ENCODE measurements at regions not wholly inside any gene's neighbourhood (a gene's known extent, or its start where the extent isn't known, plus 50 kb on each side); places are given as distances from the start of the nearest gene placed in this dataset.
A peak's percentile ranks its signal among the peaks of the same experiment; 100 is the strongest.

- TF ChIP-seq, protein P1, sequence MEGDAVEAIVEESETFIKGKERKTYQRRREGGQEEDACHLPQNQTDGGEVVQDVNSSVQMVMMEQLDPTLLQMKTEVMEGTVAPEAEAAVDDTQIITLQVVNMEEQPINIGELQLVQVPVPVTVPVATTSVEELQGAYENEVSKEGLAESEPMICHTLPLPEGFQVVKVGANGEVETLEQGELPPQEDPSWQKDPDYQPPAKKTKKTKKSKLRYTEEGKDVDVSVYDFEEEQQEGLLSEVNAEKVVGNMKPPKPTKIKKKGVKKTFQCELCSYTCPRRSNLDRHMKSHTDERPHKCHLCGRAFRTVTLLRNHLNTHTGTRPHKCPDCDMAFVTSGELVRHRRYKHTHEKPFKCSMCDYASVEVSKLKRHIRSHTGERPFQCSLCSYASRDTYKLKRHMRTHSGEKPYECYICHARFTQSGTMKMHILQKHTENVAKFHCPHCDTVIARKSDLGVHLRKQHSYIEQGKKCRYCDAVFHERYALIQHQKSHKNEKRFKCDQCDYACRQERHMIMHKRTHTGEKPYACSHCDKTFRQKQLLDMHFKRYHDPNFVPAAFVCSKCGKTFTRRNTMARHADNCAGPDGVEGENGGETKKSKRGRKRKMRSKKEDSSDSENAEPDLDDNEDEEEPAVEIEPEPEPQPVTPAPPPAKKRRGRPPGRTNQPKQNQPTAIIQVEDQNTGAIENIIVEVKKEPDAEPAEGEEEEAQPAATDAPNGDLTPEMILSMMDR (IDR thresholded peaks at IDR 0.05; ENCODE audit: insufficient read depth, low read depth, low read length, missing control alignments) = no peak
- no peak overlapping the region for H3K4me3 ChIP-seq (ENCODE audit: low read length)
- peak; percentile 30 for DNase-seq (ENCODE audit: low read depth)
These were observed 1010.6 kb downstream of the ROBO2 start for GRCh38 chr3:78050276-78051065.

DNA sequence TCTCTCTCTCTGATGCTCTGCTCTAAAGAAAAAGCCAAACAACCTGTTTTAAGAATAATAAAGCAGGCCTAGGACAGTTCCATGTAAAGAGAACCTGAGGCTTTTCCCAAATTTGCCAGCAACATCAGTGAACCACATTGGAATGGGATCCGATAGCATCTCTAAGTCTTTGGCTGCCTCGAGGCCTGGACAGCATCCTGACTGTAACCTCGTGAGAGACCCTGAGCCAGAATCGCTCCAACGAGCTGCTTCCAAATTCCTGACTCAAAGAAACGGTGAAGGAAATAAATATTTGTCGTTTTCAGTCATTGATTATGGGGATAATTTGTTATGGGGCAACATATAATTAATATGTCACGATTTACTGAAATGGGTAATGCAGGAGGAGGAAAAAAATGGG is 1012.8 kb downstream of the ROBO2 start:
- H3K4me3 ChIP-seq (ENCODE audit: low read length) = no peak overlapping the region
- no peak for DNase-seq (ENCODE audit: low read depth)
- TF ChIP-seq, protein P1 (IDR thresholded peaks at IDR 0.05; ENCODE audit: insufficient read depth, low read depth, low read length, missing control alignments) = no peak

DNA sequence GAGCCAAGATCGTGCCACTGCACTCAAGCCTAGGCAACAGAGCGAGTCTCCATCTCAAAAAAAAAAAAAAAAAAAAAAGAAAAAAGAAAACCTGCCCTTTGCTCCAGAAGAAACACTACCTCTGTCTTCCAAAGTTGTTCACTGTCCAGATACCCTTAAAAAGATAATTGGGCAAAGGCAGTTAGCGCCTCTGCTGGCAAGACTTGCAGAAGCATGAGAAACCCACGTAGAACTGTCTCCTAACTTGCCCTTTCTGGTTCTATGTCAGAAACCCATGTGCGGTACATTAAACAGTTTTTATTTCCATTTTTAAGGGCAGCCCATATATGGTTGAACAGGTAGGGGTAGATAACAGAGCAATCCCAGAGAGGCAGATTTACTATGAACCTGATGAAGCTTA is 1026.4 kb downstream of the ROBO2 start:
- TF ChIP-seq, protein P1 (IDR thresholded peaks at IDR 0.05; ENCODE audit: insufficient read depth, low read depth, low read length, missing control alignments) = no peak
- no peak overlapping the region for H3K4me3 ChIP-seq (ENCODE audit: low read length)

DNA sequence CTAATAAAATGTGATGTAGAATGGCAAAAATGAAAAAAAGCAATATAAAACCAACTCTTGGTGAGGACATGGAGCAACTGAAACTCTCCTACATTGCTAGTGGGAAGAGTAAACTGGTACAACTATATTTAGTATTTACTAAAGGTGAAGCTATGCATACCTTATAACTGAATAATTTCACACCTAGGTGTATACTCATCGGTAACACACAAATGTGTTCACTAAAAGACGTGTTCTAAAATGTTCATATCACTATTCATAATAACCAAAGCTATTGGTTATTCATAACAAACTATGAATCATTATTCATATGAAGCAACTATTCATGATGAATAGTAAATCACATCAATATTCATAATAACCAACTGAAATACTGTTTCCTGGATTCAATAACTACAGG is 1030.3 kb downstream of the ROBO2 start:
- TF ChIP-seq, protein P1 (IDR thresholded peaks at IDR 0.05; ENCODE audit: insufficient read depth, low read depth, low read length, missing control alignments) = no peak
- H3K4me3 ChIP-seq (ENCODE audit: low read length) = no peak overlapping the region
- DNase-seq (ENCODE audit: low read depth) = peak; percentile 63

More for the DNA sequence above, 1026.4 kb downstream of the ROBO2 start:
- no peak for DNase-seq (ENCODE audit: low read depth)

GRCh38 chr3:78076379-78076778 is 1036.5 kb downstream of the ROBO2 start:
- TF ChIP-seq, protein P1 (IDR thresholded peaks at IDR 0.05; ENCODE audit: insufficient read depth, low read depth, low read length, missing control alignments) = no peak
- H3K4me3 ChIP-seq (ENCODE audit: low read length) = no peak overlapping the region
- no peak for DNase-seq (ENCODE audit: low read depth)

GRCh38 chr3:78077178-78077577 is 1037.3 kb downstream of the ROBO2 start:
- no peak overlapping the region for H3K4me3 ChIP-seq (ENCODE audit: low read length)
- TF ChIP-seq, protein P1 (IDR thresholded peaks at IDR 0.05; ENCODE audit: insufficient read depth, low read depth, low read length, missing control alignments) = no peak
- no peak for DNase-seq (ENCODE audit: low read depth)

- TF ChIP-seq, protein P1 (IDR thresholded peaks at IDR 0.05; ENCODE audit: insufficient read depth, low read depth, low read length, missing control alignments) = no peak
- no peak for DNase-seq (ENCODE audit: low read depth)
- no peak overlapping the region for H3K4me3 ChIP-seq (ENCODE audit: low read length)
These were observed 1037.9 kb downstream of the ROBO2 start for GRCh38 chr3:78077842-78078241.
